ENCODE measurements at regions not wholly inside any gene's neighbourhood (a gene's known extent, or its start where the extent isn't known, plus 50 kb on each side); places are given as distances from the start of the nearest gene placed in this dataset.
"Not testable (repeated sequence)": the region's sequence is repeated elsewhere in the genome, so short reads cannot be mapped to it uniquely, and the experiment has no call there.

- no peak overlapping the region for H3K4me3 ChIP-seq (ENCODE audit: low read length in 2 of 2)
- no peaks in the 10 kb centered on the region for H3K36me3 ChIP-seq (ENCODE audit: control insufficient read depth in 2 of 2, insufficient read depth in 2 of 2, low read length in 1 of 2)
- H3K9me3 ChIP-seq (ENCODE audit: control insufficient read depth in 2 of 2, insufficient read depth in 1 of 2, low read length in 1 of 2): no peaks in the 10 kb centered on the region
- H3K27me3 ChIP-seq (ENCODE audit: control insufficient read depth in 2 of 2, insufficient read depth in 1 of 2, low read length in 1 of 2): no peaks in the 10 kb centered on the region
- no peak overlapping the region for H3K27ac ChIP-seq (ENCODE audit: low read depth in 1 of 2, low read length in 1 of 2)
- DNase-seq (ENCODE audit: low read depth in 6 of 9, low spot score in 9 of 9): no peak
- no peaks in the 10 kb centered on the region for H3K4me1 ChIP-seq (ENCODE audit: control insufficient read depth in 2 of 2, insufficient read depth in 2 of 2, low read length in 2 of 2)
These were observed 350.7 kb upstream of the LRRC3B start for GRCh38 chr3:26271848-26272247.

GRCh38 chr3:26273196-26273595 lies 349.4 kb upstream of the LRRC3B start:
- no peak overlapping the region for H3K4me3 ChIP-seq (ENCODE audit: low read length in 2 of 2)
- H3K27ac ChIP-seq (ENCODE audit: low read depth in 1 of 2, low read length in 1 of 2): no peak overlapping the region
- no peaks in the 10 kb centered on the region for H3K4me1 ChIP-seq (ENCODE audit: control insufficient read depth in 2 of 2, insufficient read depth in 2 of 2, low read length in 2 of 2)
- no peaks in the 10 kb centered on the region for H3K9me3 ChIP-seq (ENCODE audit: control insufficient read depth in 2 of 2, insufficient read depth in 1 of 2, low read length in 1 of 2)
- no peaks in the 10 kb centered on the region for H3K27me3 ChIP-seq (ENCODE audit: control insufficient read depth in 2 of 2, insufficient read depth in 1 of 2, low read length in 1 of 2)
- DNase-seq (ENCODE audit: low read depth in 6 of 9, low spot score in 9 of 9): no peak
- H3K36me3 ChIP-seq (ENCODE audit: control insufficient read depth in 2 of 2, insufficient read depth in 2 of 2, low read length in 1 of 2): no peaks in the 10 kb centered on the region

GRCh38 chr3:26279091-26279490 lies 343.5 kb upstream of the LRRC3B start:
- DNase-seq (ENCODE audit: low read depth in 6 of 9, low spot score in 9 of 9): no peak
- H3K4me1 ChIP-seq (ENCODE audit: control insufficient read depth in 2 of 2, insufficient read depth in 2 of 2, low read length in 2 of 2): no peaks in the 10 kb centered on the region
- 88% methylated on average over 1 of the region's 1 CpG for WGBS
- H3K4me3 ChIP-seq (ENCODE audit: low read length in 2 of 2): no peak overlapping the region
- H3K36me3 ChIP-seq (ENCODE audit: control insufficient read depth in 2 of 2, insufficient read depth in 2 of 2, low read length in 1 of 2): no peaks in the 10 kb centered on the region
- peaks cover 0 to 9% of the 10 kb centered on the region in 2 donors for H3K9me3 ChIP-seq (ENCODE audit: control insufficient read depth in 2 of 2, insufficient read depth in 1 of 2, low read length in 1 of 2)
- H3K27me3 ChIP-seq (ENCODE audit: control insufficient read depth in 2 of 2, insufficient read depth in 1 of 2, low read length in 1 of 2): no peaks in the 10 kb centered on the region
- no peak overlapping the region for H3K27ac ChIP-seq (ENCODE audit: low read depth in 1 of 2, low read length in 1 of 2)

GRCh38 chr3:26280517-26280916 lies 342.1 kb upstream of the LRRC3B start:
- Histone ChIP-seq H3K4me1 (ENCODE audit: control insufficient read depth in 2 of 2, insufficient read depth in 2 of 2, low read length in 2 of 2) (no peaks in the 10 kb centered on the region), H3K27ac (ENCODE audit: low read depth in 1 of 2, low read length in 1 of 2) (no peak overlapping the region), H3K4me3 (ENCODE audit: low read length in 2 of 2) (no peak overlapping the region), H3K9me3 (ENCODE audit: control insufficient read depth in 2 of 2, insufficient read depth in 1 of 2, low read length in 1 of 2) (peaks cover 2 to 10% of the 10 kb centered on the region in 2 donors), H3K36me3 (ENCODE audit: control insufficient read depth in 2 of 2, insufficient read depth in 2 of 2, low read length in 1 of 2) (no peaks in the 10 kb centered on the region), H3K27me3 (ENCODE audit: control insufficient read depth in 2 of 2, insufficient read depth in 1 of 2, low read length in 1 of 2) (no peaks in the 10 kb centered on the region)
- WGBS: 81% methylated on average over 2 of the region's 2 CpGs
- DNase-seq (ENCODE audit: low read depth in 6 of 9, low spot score in 9 of 9): no peak

GRCh38 chr3:26281284-26281985 lies 341.1 kb upstream of the LRRC3B start:
- Histone ChIP-seq H3K4me3 (ENCODE audit: low read length in 2 of 2) (no peak overlapping the region), H3K27me3 (ENCODE audit: control insufficient read depth in 2 of 2, insufficient read depth in 1 of 2, low read length in 1 of 2) (no peaks in the 10 kb centered on the region), H3K27ac (ENCODE audit: low read depth in 1 of 2, low read length in 1 of 2) (no peak overlapping the region), H3K4me1 (ENCODE audit: control insufficient read depth in 2 of 2, insufficient read depth in 2 of 2, low read length in 2 of 2) (no peaks in the 10 kb centered on the region), H3K9me3 (ENCODE audit: control insufficient read depth in 2 of 2, insufficient read depth in 1 of 2, low read length in 1 of 2) (peaks cover 2 to 10% of the 10 kb centered on the region in 2 donors), H3K36me3 (ENCODE audit: control insufficient read depth in 2 of 2, insufficient read depth in 2 of 2, low read length in 1 of 2) (no peaks in the 10 kb centered on the region)
- WGBS: 80% methylated on average over 3 of the region's 3 CpGs
- no peak for DNase-seq (ENCODE audit: low read depth in 6 of 9, low spot score in 9 of 9)

GRCh38 chr3:26284503-26284902 lies 338.1 kb upstream of the LRRC3B start:
- 97% methylated on average over 4 of the region's 4 CpGs for WGBS

GRCh38 chr3:26291840-26292239 lies 330.7 kb upstream of the LRRC3B start:
- 88% methylated on average over 1 of the region's 1 CpG for WGBS
- Histone ChIP-seq H3K4me3 (ENCODE audit: low read length in 2 of 2) (no peak overlapping the region), H3K36me3 (ENCODE audit: control insufficient read depth in 2 of 2, insufficient read depth in 2 of 2, low read length in 1 of 2) (no peaks in the 10 kb centered on the region), H3K27me3 (ENCODE audit: control insufficient read depth in 2 of 2, insufficient read depth in 1 of 2, low read length in 1 of 2) (no peaks in the 10 kb centered on the region), H3K4me1 (ENCODE audit: control insufficient read depth in 2 of 2, insufficient read depth in 2 of 2, low read length in 2 of 2) (no peaks in the 10 kb centered on the region), H3K9me3 (ENCODE audit: control insufficient read depth in 2 of 2, insufficient read depth in 1 of 2, low read length in 1 of 2) (no peaks in the 10 kb centered on the region), H3K27ac (ENCODE audit: low read depth in 1 of 2, low read length in 1 of 2) (no peak overlapping the region)
- no peak for DNase-seq (ENCODE audit: low read depth in 6 of 9, low spot score in 9 of 9)

More at GRCh38 chr3:26284503-26284902, 338.1 kb upstream of the LRRC3B start:
- not testable (repeated sequence) for DNase-seq (ENCODE audit: low read depth in 6 of 9, low spot score in 9 of 9); H3K36me3 ChIP-seq (ENCODE audit: control insufficient read depth in 2 of 2, insufficient read depth in 2 of 2, low read length in 1 of 2); H3K27me3 ChIP-seq (ENCODE audit: control insufficient read depth in 2 of 2, insufficient read depth in 1 of 2, low read length in 1 of 2); H3K27ac ChIP-seq (ENCODE audit: low read depth in 1 of 2, low read length in 1 of 2); H3K4me3 ChIP-seq (ENCODE audit: low read length in 2 of 2); H3K4me1 ChIP-seq (ENCODE audit: control insufficient read depth in 2 of 2, insufficient read depth in 2 of 2, low read length in 2 of 2)
- peaks cover 2 to 10% of the 10 kb centered on the region in 2 donors for H3K9me3 ChIP-seq (ENCODE audit: control insufficient read depth in 2 of 2, insufficient read depth in 1 of 2, low read length in 1 of 2)

GRCh38 chr3:26292780-26293179 lies 329.8 kb upstream of the LRRC3B start:
- WGBS: 94% methylated on average over 1 of the region's 1 CpG
- H3K4me1 ChIP-seq (ENCODE audit: control insufficient read depth in 2 of 2, insufficient read depth in 2 of 2, low read length in 2 of 2): no peaks in the 10 kb centered on the region
- no peaks in the 10 kb centered on the region for H3K9me3 ChIP-seq (ENCODE audit: control insufficient read depth in 2 of 2, insufficient read depth in 1 of 2, low read length in 1 of 2)
- H3K27ac ChIP-seq (ENCODE audit: low read depth in 1 of 2, low read length in 1 of 2): no peak overlapping the region
- no peak overlapping the region for H3K4me3 ChIP-seq (ENCODE audit: low read length in 2 of 2)
- no peaks in the 10 kb centered on the region for H3K27me3 ChIP-seq (ENCODE audit: control insufficient read depth in 2 of 2, insufficient read depth in 1 of 2, low read length in 1 of 2)
- no peak for DNase-seq (ENCODE audit: low read depth in 6 of 9, low spot score in 9 of 9)
- no peaks in the 10 kb centered on the region for H3K36me3 ChIP-seq (ENCODE audit: control insufficient read depth in 2 of 2, insufficient read depth in 2 of 2, low read length in 1 of 2)

GRCh38 chr3:26293329-26293844 lies 329.2 kb upstream of the LRRC3B start:
- H3K27ac ChIP-seq (ENCODE audit: low read depth in 1 of 2, low read length in 1 of 2): no peak overlapping the region
- H3K4me1 ChIP-seq (ENCODE audit: control insufficient read depth in 2 of 2, insufficient read depth in 2 of 2, low read length in 2 of 2): no peaks in the 10 kb centered on the region
- no peaks in the 10 kb centered on the region for H3K36me3 ChIP-seq (ENCODE audit: control insufficient read depth in 2 of 2, insufficient read depth in 2 of 2, low read length in 1 of 2)
- no peaks in the 10 kb centered on the region for H3K27me3 ChIP-seq (ENCODE audit: control insufficient read depth in 2 of 2, insufficient read depth in 1 of 2, low read length in 1 of 2)
- no peak for DNase-seq (ENCODE audit: low read depth in 6 of 9, low spot score in 9 of 9)
- no peak overlapping the region for H3K4me3 ChIP-seq (ENCODE audit: low read length in 2 of 2)
- no peaks in the 10 kb centered on the region for H3K9me3 ChIP-seq (ENCODE audit: control insufficient read depth in 2 of 2, insufficient read depth in 1 of 2, low read length in 1 of 2)

Data from thymus (tissue), 11 donors.